ENCODE measurements at regions not wholly inside any gene's neighbourhood (a gene's known extent, or its start where the extent isn't known, plus 50 kb on each side); places are given as distances from the start of the nearest gene placed in this dataset.
A peak's percentile ranks its signal among the peaks of the same experiment; 100 is the strongest.

- DNase-seq (ENCODE audit: low read depth in 2 of 2): no peak
Observed at GRCh38 chr5:68452286-68452685, 236.7 kb downstream of the PIK3R1 start.

GRCh38 chr5:68454172-68454571, 238.6 kb downstream of the PIK3R1 start:
- no peak for DNase-seq (ENCODE audit: low read depth in 2 of 2)

- DNase-seq (ENCODE audit: low read depth in 2 of 2): no peak
Observed at GRCh38 chr5:68454766-68455165, 239.2 kb downstream of the PIK3R1 start.

GRCh38 chr5:68455216-68455615, 239.7 kb downstream of the PIK3R1 start:
- no peak for DNase-seq (ENCODE audit: low read depth in 2 of 2)

- DNase-seq (ENCODE audit: low read depth in 2 of 2): no peak
Observed at GRCh38 chr5:68456756-68457217, 241.2 kb downstream of the PIK3R1 start.

- no peak for DNase-seq (ENCODE audit: low read depth in 2 of 2)
Observed at GRCh38 chr5:68457285-68457684, 241.7 kb downstream of the PIK3R1 start.

- no peak for DNase-seq (ENCODE audit: low read depth in 2 of 2)
Observed at GRCh38 chr5:68458416-68459021, 243.0 kb downstream of the PIK3R1 start.

- DNase-seq (ENCODE audit: low read depth in 2 of 2): no peak
Observed at GRCh38 chr5:68459093-68459809, 243.7 kb downstream of the PIK3R1 start.

- DNase-seq (ENCODE audit: low read depth in 2 of 2): no peak
Observed at GRCh38 chr5:68459810-68460139, 244.2 kb downstream of the PIK3R1 start.

- peak in 1 of 2 donors; percentile 17 for DNase-seq (ENCODE audit: low read depth in 2 of 2)
Observed at GRCh38 chr5:68460147-68460798, 244.7 kb downstream of the PIK3R1 start.

GRCh38 chr5:68463606-68464005, 248.1 kb downstream of the PIK3R1 start:
- DNase-seq (ENCODE audit: low read depth in 2 of 2): no peak

GRCh38 chr5:68464424-68464823, 248.9 kb downstream of the PIK3R1 start:
- DNase-seq (ENCODE audit: low read depth in 2 of 2): peak in 1 of 2 donors; percentile 22

GRCh38 chr5:68465133-68465532, 249.6 kb downstream of the PIK3R1 start:
- no peak for DNase-seq (ENCODE audit: low read depth in 2 of 2)

- DNase-seq (ENCODE audit: low read depth in 2 of 2): no peak
Observed at GRCh38 chr5:68465934-68466551, 250.5 kb downstream of the PIK3R1 start.

- no peak for DNase-seq (ENCODE audit: low read depth in 2 of 2)
Observed at GRCh38 chr5:68467208-68467607, 251.7 kb downstream of the PIK3R1 start.

GRCh38 chr5:68467794-68468193, 252.2 kb downstream of the PIK3R1 start:
- DNase-seq (ENCODE audit: low read depth in 2 of 2): no peak

GRCh38 chr5:68468322-68468721, 252.8 kb downstream of the PIK3R1 start:
- DNase-seq (ENCODE audit: low read depth in 2 of 2): no peak

- no peak for DNase-seq (ENCODE audit: low read depth in 2 of 2)
Observed at GRCh38 chr5:68475476-68475983, 260.0 kb downstream of the PIK3R1 start.

GRCh38 chr5:68476854-68477253, 261.3 kb downstream of the PIK3R1 start:
- no peak for DNase-seq (ENCODE audit: low read depth in 2 of 2)

- DNase-seq (ENCODE audit: low read depth in 2 of 2): no peak
Observed at GRCh38 chr5:68478301-68479095, 262.9 kb downstream of the PIK3R1 start.

- no peak for DNase-seq (ENCODE audit: low read depth in 2 of 2)
Observed at GRCh38 chr5:68479524-68479923, 264.0 kb downstream of the PIK3R1 start.

All from stimulated activated CD8-positive, alpha-beta memory T cell treated with anti-CD3 and anti-CD28 coated beads, Interleukin-15, amount 100 ng/mL, for 4 hours (primary cell).